ENCODE measurements at regions not wholly inside any gene's neighbourhood (a gene's known extent, or its start where the extent isn't known, plus 50 kb on each side); places are given as distances from the start of the nearest gene placed in this dataset.
"Not testable (repeated sequence)": the region's sequence is repeated elsewhere in the genome, so short reads cannot be mapped to it uniquely, and the experiment has no call there.

DNA sequence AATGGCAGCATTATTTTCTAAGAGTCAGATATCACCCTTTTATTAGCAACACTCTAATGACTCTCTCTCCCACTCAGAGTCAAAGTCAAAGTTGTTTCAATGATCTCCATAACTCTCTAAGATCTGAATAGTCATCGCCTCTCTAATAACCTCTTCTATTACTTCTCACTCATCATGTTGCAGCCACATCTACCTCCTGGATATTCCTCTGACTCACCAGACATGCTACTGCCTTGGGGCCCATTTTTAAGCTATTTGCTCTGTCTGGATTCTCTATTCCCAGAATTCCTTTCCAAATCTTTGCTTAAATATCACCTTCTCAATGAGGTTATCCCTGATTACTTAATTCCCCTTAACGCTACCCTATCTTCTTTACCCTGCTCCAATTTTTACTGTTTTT, 391.8 kb upstream of the MAGEB16 start:
- DNase-seq (ENCODE audit: low spot score), result no peak

GRCh38 chrX:35416782-35417181, 381.4 kb upstream of the MAGEB16 start:
- DNase-seq (ENCODE audit: low spot score), result no peak

DNA sequence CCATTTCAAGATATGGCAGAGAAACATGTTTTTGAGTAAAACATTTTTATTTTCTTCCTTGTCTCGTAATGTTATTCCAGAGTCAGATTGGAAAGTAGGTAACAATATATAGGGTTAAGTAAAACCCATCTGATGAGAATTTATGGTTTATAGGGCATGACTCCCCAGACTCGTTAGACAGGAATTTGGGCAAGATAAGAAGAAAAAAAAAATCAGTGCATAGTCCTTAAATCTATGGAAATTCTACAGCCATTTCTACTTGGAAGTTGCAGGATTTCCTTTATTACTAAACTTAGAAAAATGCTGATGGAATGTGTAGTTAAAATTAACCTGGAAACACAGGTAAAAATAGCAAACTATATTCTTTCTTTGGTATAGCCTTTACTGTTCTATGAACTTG, 366.1 kb upstream of the MAGEB16 start:
- DNase-seq (ENCODE audit: low spot score), result no peak

GRCh38 chrX:35439034-35439660, 359.0 kb upstream of the MAGEB16 start:
- no peak for DNase-seq (ENCODE audit: low spot score)

- no peak for DNase-seq (ENCODE audit: low spot score)
Observed at GRCh38 chrX:35439692-35440091, 358.4 kb upstream of the MAGEB16 start.

DNA sequence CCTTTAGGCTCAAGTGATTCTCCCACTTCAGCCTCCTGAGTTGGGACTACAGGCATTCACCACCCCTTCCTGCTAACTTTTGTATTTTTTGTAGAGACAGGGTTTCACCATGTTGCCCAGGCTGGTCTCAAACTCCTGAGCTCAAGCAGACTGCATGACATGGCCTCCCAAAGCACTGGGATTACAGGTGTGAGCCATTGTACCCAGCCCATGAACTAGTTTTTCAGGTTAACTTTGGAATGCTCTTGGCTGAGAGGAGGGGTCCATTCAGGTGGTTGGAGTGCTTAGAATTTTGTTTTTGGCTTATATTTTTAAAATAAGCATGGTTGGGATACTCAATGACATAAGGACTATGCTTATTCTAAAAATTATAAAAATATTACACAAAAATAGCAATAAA, 355.7 kb upstream of the MAGEB16 start:
- DNase-seq (ENCODE audit: low spot score), result no peak

GRCh38 chrX:35443091-35443582, 355.0 kb upstream of the MAGEB16 start:
- DNase-seq (ENCODE audit: low spot score), result peak; percentile 0

GRCh38 chrX:35444671-35445355, 353.3 kb upstream of the MAGEB16 start:
- DNase-seq (ENCODE audit: low spot score), result no peak

DNA sequence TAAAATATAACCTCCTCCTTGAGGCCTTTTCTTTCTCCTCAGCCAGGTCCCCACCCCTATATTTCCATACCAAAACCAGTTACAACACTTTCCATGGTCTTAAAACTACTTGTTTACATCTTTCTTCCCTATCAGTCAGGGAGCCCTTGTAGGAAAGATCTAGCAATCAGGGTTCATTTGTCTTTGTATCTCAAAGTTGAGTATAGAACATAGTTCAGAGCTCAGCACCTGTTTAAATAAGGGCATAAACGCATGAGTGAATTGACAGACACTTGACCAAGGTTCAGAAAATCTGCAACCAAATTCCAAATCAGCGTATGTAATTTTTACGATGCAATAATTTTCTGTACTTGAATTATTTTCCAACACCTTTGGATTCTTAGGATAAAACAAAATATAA, 352.2 kb upstream of the MAGEB16 start:
- no peak for DNase-seq (ENCODE audit: low spot score)

- DNase-seq (ENCODE audit: low spot score), result no peak
Observed at GRCh38 chrX:35456891-35457290, 341.3 kb upstream of the MAGEB16 start.

DNA sequence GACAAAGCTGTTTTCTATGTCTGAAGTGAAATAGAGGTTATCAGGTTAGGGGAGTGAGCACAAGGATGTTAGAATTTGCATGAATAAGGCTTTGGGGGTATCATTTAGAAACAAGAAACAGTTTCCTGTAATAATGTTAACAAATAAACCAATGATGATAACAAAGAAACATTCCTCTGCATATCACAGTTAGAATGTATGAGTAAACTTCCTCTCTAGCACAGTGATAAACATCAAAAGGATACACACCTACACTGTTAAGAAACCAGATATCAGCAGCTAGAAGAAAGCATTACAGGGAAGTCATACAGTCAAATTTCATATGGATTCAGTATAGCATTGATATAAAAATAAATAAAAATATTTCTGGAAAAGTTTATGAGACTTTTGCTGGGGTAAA, 340.0 kb upstream of the MAGEB16 start:
- no peak for DNase-seq (ENCODE audit: low spot score)

DNA sequence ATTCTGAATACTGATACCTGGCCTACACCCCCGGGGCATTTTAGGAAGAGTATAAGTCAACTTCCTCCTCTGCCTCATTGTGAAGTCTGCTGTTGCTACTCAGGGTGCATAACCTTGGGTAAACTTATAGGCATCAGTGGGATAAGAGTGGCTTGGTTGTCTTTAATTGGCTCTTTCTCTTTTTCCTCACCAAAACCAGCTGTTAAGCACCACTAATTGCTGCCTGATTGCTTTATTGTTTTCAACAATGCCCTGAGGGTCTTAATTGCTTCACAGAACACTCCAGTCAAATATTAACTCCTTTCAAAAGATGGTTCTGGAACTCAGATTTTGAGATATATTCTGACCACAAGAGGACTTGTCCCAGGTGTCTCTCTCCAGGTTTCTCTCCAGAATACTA, 337.0 kb upstream of the MAGEB16 start:
- DNase-seq (ENCODE audit: low spot score), result no peak

DNA sequence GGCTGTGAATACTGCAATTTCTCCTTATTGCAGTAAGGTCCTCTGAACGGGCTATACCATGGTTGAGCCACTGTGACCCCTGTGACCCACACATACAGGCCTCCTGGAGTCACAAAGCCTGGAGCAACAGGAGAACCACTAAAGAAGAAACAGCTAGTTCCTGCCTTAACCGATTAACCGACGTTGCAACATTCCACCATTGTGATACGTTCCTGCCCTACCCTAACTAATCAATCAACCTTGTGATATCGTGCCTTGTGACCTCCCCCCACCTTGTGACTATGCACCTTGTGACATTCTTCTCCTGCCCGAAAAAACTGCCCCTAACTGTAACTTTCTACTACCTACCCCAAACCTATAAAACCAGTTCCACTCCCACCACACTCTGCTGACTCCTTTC, 301.5 kb upstream of the MAGEB16 start:
- DNase-seq (ENCODE audit: low spot score), result not testable (repeated sequence)

DNA sequence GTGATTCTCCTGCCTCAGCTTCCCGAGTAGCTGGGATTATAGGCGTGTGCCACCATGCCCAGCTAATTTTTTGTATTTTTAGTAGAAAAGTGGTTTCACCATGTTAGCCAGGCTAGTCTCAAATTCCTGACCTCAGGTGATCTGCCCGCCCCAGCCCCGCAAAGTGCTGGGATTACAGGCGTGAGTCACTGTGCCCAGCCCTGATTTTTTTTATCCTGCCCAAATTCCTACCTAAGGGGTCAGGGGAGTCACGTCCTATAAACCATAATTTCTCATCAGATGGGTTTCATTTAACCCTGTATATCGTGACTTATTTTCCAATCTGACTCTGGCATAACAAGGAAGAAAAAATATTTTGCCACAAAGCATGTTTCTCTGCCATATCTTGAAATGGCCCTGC, 300.7 kb upstream of the MAGEB16 start:
- DNase-seq (ENCODE audit: low spot score), result not testable (repeated sequence)

DNA sequence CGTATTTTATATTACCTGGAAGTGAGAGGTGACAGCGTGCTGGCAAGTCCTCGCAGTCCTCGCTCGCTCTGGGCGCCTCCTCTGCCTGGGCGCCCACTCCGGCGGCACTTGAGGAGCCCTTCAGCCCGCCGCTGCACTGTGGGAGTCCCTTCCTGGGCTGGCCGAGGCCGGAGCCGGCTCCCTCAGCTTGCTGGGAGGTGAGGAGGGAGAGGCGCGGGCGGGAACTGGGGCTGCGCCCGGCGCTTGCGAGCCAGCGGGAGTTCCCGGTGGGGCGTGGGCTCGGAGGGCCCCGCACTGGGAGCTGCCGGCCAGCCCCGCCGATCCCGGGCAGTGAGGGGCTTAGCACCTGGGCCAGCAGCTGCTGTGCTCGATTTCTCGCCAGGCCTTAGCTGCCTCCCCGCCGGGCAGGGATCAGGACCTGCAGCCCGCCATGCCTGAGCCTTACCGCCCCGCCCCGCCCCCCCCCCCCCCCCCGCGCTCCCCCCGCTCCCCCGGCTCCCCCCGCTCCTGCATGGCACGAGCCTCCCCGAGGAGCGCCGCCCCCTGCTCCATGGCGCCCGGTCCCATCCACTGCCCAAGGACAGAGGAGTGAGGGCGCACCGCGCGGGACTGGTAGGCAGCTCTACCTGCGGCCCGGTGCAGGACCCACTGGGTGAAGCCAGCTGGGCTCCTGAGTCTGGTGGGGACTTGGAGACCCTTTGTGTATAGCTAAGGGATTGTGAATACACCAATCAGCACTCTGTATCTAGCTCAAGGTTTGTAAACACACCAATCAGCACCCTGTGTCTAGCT, 298.9 kb upstream of the MAGEB16 start:
- DNase-seq (ENCODE audit: low spot score), result no peak

GRCh38 chrX:35507701-35508100, 290.4 kb upstream of the MAGEB16 start:
- DNase-seq (ENCODE audit: low spot score), result no peak

GRCh38 chrX:35548003-35548402, 250.1 kb upstream of the MAGEB16 start:
- DNase-seq (ENCODE audit: low spot score), result not testable (repeated sequence)

DNA sequence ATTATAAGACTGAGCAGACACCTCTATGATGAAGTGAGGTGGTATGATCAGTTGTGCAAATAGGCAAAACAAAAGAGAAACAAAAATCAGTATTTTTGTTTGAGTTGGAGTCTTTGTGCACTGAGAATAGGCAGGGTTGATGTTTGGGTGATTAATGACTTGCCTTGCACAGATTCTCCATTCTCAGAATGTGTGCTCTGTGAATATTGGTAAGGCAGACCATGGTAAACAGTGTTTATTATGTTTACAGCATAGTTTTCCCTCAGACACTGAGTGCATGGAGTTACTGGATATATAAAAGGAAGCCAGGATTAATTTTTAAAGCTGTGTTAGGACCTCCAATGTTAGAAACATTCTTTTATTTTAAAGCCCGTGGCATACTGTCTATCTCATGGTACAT, 240.2 kb upstream of the MAGEB16 start:
- DNase-seq (ENCODE audit: low spot score), result no peak

GRCh38 chrX:35561985-35562384, 236.2 kb upstream of the MAGEB16 start:
- DNase-seq (ENCODE audit: low spot score), result no peak

DNA sequence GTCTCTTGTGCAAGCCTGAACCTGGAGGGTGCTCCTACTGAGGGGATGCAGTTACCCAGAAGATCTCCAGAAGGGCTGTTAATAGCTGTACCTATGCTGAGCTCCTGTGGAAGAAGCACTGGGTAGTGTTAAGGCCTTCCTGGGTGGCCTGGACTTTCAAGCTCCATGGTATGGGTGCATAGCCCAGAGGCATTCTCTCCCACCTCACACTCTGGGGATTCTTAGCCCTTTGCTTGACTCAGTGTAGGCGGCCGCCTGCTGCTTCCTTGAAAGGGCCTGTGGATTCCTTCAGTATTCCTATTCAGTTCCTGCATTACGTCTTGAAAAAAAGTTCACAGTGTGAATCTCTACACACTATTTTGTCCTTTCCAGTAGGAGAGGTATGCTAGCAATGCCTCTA, 235.7 kb upstream of the MAGEB16 start:
- no peak for DNase-seq (ENCODE audit: low spot score)

GRCh38 chrX:35590210-35590609, 207.9 kb upstream of the MAGEB16 start:
- DNase-seq (ENCODE audit: low spot score), result no peak

DNA sequence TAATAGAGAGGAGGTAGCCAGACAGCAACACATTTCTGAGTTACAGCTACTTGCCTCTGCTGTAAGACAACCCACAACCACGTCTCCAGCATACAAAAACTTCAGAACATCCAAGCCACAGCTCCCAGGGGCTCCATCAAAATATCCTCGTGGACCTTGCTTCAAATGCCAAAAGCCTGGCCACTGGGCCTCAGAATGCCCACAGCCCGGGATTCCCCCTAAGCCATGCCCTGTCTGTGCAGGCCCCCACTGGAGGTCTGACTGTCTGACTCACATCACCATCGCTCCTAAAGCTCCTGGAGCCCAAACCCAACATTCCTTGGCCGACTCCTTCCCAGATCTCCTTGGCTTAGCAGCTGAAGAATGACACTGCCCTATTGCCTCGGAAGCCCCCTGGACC, 186.6 kb upstream of the MAGEB16 start:
- DNase-seq (ENCODE audit: low spot score), result not testable (repeated sequence)

DNA sequence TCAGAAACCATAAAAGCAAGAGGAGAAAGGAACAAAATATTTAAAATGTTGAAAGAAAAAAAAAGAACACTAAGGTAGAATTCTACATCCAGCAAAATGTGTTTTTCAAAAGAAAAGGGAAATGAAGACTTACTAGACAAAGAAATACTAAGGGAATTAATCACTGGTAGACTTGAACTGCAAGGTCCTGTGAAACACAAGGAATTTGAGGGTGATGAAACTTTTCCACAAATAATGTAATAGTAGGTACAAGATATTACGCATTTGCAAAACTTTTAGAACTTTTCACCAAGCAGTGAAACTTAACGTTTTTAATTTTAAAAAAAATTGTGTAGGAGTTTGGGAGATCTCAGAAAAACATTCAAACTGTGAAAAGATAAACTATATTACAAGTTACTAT, 180.3 kb upstream of the MAGEB16 start:
- DNase-seq (ENCODE audit: low spot score), result no peak

Data from CD4-positive, alpha-beta T cell treated with Interleukin-2 at 100 ng/mL for 4 hours (primary cell).